ENCODE measurements at regions not wholly inside any gene's neighbourhood (a gene's known extent, or its start where the extent isn't known, plus 50 kb on each side); places are given as distances from the start of the nearest gene placed in this dataset.
A peak's percentile ranks its signal among the peaks of the same experiment; 100 is the strongest.

DNA sequence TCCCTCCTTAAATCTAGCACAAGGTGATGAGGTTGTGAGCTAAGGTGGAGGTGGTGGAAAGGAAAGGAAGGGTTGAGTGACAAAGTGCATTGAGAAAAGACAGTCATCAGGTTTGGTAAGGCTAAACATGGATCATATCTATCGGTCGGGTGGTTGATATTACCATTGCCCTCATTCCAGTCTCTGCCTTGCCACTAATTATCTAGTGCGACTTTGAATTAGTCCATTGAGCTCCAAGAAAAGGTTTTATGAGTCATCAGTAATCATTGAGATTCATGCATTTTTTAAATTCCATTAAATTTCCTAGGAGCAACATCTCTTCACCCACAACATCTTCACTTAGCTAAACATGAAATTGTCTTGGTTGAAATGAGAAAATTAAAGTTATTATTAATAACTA is 68.9 kb upstream of the FRMD4A start:
- H3K4me3 ChIP-seq (ENCODE audit: control insufficient read depth, low read depth, low read length), result no peak overlapping the region
- no peak for DNase-seq (ENCODE audit: low read depth)
- TF ChIP-seq, protein P1, sequence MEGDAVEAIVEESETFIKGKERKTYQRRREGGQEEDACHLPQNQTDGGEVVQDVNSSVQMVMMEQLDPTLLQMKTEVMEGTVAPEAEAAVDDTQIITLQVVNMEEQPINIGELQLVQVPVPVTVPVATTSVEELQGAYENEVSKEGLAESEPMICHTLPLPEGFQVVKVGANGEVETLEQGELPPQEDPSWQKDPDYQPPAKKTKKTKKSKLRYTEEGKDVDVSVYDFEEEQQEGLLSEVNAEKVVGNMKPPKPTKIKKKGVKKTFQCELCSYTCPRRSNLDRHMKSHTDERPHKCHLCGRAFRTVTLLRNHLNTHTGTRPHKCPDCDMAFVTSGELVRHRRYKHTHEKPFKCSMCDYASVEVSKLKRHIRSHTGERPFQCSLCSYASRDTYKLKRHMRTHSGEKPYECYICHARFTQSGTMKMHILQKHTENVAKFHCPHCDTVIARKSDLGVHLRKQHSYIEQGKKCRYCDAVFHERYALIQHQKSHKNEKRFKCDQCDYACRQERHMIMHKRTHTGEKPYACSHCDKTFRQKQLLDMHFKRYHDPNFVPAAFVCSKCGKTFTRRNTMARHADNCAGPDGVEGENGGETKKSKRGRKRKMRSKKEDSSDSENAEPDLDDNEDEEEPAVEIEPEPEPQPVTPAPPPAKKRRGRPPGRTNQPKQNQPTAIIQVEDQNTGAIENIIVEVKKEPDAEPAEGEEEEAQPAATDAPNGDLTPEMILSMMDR (conservative IDR thresholded peaks at IDR 0.05; ENCODE audit: control insufficient read depth, insufficient read depth, low read depth, low read length), result no peak

DNA sequence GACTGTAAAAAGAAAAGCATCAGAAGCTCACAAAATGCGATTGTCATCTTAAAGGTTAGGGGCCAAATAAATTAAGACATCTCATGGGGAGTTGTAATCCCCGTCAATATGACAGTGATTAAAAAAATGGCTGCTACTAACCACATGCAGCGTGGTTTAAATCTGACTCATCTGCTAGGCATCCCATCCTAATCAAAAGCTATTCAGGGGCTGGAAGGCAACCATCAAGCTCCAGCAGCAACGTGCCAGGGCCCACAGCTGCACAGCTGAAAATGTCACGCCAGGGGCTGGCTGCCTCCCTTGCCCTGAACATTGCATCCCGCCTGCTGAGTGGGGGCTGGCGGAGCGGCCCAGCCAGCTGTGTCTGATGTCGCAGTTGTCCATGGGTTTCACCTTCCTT is 66.3 kb upstream of the FRMD4A start:
- no peak overlapping the region for H3K4me3 ChIP-seq (ENCODE audit: control insufficient read depth, low read depth, low read length)
- TF ChIP-seq, protein P1 (conservative IDR thresholded peaks at IDR 0.05; ENCODE audit: control insufficient read depth, insufficient read depth, low read depth, low read length), result no peak
- DNase-seq (ENCODE audit: low read depth), result peak; percentile 93

DNA sequence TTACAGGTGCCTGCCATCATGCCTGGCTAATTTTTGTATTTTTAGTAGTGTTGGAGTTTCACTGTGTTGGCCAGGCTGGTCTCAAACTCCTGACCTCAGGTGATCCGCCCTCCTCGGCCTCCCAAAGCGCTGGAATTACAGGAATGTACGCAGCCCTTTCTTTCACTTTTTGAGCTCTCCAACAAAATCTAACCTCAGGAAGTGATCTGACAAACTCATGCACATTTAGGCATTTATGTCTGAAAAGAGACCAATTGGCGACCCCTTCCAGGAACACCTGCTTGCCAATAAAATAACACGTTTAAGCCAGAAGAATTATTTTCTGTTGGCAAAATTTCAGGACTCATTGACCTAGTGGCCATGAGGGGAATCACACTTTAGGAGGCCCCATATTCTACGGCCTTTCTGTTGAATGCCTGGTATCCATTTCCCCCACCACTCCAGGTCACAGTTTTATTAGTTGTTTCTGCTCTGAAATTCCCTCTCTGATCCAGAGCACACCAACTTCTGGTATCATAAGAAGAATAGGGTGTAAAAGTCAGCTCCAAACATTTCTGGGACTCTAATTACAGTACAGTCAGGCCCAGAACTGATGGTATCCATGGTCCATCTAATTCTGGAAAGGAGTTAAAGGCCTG is 65.8 kb upstream of the FRMD4A start:
- peak; percentile 27 for DNase-seq (ENCODE audit: low read depth)
- TF ChIP-seq, protein P1 (conservative IDR thresholded peaks at IDR 0.05; ENCODE audit: control insufficient read depth, insufficient read depth, low read depth, low read length), result peak; percentile 71
- H3K4me3 ChIP-seq (ENCODE audit: control insufficient read depth, low read depth, low read length), result no peak overlapping the region

DNA sequence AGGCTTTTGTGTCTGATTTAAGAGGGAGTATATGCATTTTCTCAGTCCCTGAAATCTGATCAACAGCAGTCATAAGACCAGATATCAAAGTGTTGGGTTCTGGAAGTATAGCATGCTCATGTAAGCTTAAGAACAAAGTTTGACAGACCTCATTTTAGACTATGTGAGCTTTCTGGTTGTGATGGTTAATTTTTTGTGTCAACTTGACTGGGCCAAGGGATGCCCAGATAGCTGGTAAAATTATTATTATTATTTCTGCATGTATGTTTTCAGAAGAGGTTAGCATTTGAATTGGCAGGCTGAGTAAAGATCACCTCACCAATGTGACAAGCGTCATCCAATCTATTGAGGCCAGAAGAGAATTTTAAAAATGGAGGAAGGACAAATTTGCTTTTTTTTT is 63.5 kb upstream of the FRMD4A start:
- no peak for DNase-seq (ENCODE audit: low read depth)
- TF ChIP-seq, protein P1 (conservative IDR thresholded peaks at IDR 0.05; ENCODE audit: control insufficient read depth, insufficient read depth, low read depth, low read length), result no peak
- H3K4me3 ChIP-seq (ENCODE audit: control insufficient read depth, low read depth, low read length), result no peak overlapping the region

DNA sequence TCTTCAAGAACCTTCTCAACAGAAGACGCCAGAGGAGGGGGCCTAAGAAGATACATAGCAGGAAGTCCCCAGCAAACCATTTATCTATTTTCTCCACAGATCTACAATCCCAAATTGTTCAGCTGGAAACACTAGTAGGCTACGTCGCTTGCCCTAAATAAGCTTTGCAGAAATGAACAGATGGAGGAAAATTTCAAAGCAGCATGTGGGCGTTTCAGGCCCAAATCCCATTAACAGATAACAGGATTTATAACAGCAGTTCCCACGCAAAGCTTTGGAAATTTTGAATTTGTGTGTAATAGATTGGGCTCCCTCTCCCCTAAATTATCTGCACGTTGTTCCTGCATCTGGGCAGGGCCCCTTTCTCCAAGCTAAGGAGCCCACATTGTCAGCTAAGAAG is 60.6 kb upstream of the FRMD4A start:
- H3K4me3 ChIP-seq (ENCODE audit: control insufficient read depth, low read depth, low read length), result no peak overlapping the region
- DNase-seq (ENCODE audit: low read depth), result no peak
- TF ChIP-seq, protein P1 (conservative IDR thresholded peaks at IDR 0.05; ENCODE audit: control insufficient read depth, insufficient read depth, low read depth, low read length), result no peak

DNA sequence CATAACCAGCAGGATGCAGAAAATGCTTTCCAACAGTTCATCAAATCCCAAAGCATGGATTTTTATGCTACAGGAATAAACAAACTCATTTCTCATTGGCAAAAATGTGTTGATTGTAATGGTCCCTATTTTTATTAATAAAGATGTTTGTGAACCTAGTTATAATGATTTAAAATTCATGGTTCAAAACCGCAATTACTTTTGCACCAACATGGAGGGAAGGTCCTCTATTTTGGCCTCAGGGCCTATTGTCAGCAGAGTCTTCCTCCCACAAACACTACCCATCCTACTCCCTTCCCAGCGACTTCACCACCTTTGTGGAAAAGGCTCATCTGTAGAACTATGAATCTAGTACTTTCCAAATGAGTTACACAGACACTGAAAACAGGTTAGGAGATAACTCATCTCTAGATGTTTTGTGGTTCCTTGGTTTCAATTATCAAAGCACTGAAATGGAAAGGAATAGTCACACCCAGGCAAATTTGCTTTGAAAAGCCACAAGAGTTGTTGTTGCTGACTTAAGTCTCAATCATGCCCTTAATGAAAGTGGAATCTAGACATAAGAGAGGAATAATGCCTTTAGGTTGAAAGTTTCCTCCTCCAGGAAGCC is 59.4 kb upstream of the FRMD4A start:
- H3K4me3 ChIP-seq (ENCODE audit: control insufficient read depth, low read depth, low read length), result no peak overlapping the region
- TF ChIP-seq, protein P1 (conservative IDR thresholded peaks at IDR 0.05; ENCODE audit: control insufficient read depth, insufficient read depth, low read depth, low read length), result no peak
- no peak for DNase-seq (ENCODE audit: low read depth)

Data from fibroblast of mammary gland (primary cell).